Bronchial epithelial cell (primary cell): ENCODE measurements at regions not wholly inside any gene's neighbourhood (a gene's known extent, or its start where the extent isn't known, plus 50 kb on each side); places are given as distances from the start of the nearest gene placed in this dataset.
A peak's percentile ranks its signal among the peaks of the same experiment; 100 is the strongest.

Experiments
- DNase-seq: peaks from one replicate; pipeline ENCODE4 v3.0.0-alpha.2; 2010; ENCODE audit warnings: low read depth
- FAIRE-seq: peaks from 2 replicates; lab custom pipeline; 2011; peaks lifted over from hg19 to GRCh38; lab: Jason Lieb, UNC
- H3K27me3 ChIP-seq: 2 replicates; pipeline ENCODE4 v1.5.1; 2011; ENCODE audit warnings: low read length; ENCODE audit not compliant: control insufficient read depth, insufficient read depth
- H3K36me3 ChIP-seq: 2 replicates; pipeline ENCODE4 v1.5.1; 2011; ENCODE audit warnings: low read length; ENCODE audit not compliant: control insufficient read depth, insufficient read depth
- H3K4me3 ChIP-seq: 2 replicates; pipeline ENCODE4 v1.5.1; 2011; ENCODE audit warnings: mild to moderate bottlenecking, low read depth, low read length, control low read depth
- TF ChIP-seq, protein P1 (sequence below): IDR thresholded peaks from 2 replicates; pipeline ENCODE4 v1.5.1; 2011; ENCODE audit warnings: mild to moderate bottlenecking, moderate library complexity, low read length, control low read depth, inconsistent platforms; ENCODE audit not compliant: insufficient read depth, severe bottlenecking

DNA sequence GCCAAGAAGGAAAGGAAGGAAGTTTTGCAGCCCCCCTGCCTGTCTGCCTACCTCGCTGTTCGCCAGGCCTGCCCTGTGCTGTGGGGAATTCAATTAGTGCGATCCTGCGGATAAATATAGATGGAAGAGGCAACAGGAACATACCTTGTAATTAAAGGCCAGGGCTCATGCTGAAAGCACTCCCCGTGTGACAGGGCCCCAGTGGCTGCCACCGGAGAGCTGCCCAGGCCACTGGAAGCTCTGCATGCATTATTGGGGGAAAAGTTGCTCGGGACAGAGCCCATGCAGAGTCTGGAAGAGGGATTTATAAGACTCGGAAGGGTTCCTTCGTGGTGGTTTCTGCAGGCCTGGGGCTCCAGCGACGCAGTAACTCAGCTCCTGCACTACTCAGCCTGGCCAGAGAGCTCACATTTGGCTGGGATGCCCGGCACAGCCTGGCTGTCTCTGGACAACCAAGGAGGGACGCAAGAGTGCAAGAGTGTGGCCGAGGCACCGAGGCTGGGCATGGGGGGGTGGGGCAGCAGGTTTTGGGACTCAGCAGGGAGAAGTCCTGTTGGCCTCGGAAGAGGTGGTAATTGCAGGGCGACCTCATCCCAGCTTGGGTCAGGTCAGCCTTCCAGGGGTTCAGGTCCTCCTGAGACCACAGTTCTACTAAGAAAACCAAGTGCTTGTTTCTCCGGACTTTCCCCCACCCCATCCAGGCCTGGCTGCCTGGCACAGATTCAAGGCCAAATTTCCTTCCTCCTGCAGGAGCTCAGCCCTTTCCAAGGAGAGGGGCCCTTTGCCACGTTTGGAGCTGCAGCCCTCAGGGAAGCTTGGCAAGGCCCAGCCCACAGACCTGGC, 68.1 kb upstream of the GGTA1 start:
- Histone ChIP-seq H3K36me3 (no peaks in the 10 kb centered on the region), H3K27me3 (no peaks in the 10 kb centered on the region), H3K4me3 (no peak overlapping the region)
- FAIRE-seq (no peak), DNase-seq (no peak)
- TF ChIP-seq, protein P1, sequence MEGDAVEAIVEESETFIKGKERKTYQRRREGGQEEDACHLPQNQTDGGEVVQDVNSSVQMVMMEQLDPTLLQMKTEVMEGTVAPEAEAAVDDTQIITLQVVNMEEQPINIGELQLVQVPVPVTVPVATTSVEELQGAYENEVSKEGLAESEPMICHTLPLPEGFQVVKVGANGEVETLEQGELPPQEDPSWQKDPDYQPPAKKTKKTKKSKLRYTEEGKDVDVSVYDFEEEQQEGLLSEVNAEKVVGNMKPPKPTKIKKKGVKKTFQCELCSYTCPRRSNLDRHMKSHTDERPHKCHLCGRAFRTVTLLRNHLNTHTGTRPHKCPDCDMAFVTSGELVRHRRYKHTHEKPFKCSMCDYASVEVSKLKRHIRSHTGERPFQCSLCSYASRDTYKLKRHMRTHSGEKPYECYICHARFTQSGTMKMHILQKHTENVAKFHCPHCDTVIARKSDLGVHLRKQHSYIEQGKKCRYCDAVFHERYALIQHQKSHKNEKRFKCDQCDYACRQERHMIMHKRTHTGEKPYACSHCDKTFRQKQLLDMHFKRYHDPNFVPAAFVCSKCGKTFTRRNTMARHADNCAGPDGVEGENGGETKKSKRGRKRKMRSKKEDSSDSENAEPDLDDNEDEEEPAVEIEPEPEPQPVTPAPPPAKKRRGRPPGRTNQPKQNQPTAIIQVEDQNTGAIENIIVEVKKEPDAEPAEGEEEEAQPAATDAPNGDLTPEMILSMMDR, result no peak

DNA sequence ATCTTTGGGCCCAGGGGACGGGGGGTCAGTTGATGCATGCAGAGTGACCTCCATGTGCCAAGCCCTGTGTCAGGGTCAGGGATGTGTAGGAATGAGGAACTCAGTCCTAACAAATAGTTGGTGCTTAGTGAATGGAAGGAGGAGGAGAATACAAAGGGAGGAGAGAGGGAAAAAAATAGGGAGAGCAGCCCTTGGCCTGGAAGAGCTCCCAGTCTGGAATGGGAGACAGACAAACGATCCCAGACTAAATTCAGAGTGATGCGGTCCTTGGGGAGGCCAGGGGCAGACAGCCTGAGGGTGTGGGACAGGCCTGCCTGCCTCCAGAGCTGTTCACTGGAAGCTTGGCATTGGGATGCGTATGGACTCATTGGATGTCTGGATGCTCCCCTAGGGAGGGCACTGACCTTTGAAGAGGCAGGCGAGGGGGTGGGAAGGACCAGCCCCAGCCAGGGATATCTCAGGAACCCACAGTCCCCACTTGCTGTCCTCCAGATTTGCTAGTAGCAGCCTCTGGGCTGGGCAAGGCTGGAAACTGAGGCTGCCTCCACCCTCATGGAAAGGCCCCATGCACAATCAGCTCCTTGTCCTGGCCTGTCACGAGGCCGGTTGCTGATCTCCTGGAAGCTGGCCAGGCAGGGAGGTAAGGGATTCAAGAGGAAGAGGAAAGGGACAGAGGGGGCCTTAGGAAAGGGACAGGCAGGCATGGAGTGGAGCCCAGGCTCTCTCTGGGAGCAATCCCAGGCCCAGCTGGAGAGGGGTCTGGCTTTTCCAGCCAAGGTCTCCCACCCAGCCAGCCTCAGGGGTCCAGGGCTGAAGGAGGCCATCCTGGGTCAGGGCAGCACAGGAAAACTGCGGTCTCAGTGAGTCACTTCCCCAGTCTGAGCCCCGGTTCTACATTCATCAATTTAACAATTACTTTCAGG, 69.0 kb upstream of the GGTA1 start:
- TF ChIP-seq, protein P1, result no peak
- no peaks in the 10 kb centered on the region for H3K27me3 ChIP-seq
- FAIRE-seq (no peak), DNase-seq (no peak)
- H3K36me3 ChIP-seq, result no peaks in the 10 kb centered on the region
- H3K4me3 ChIP-seq, result no peak overlapping the region

DNA sequence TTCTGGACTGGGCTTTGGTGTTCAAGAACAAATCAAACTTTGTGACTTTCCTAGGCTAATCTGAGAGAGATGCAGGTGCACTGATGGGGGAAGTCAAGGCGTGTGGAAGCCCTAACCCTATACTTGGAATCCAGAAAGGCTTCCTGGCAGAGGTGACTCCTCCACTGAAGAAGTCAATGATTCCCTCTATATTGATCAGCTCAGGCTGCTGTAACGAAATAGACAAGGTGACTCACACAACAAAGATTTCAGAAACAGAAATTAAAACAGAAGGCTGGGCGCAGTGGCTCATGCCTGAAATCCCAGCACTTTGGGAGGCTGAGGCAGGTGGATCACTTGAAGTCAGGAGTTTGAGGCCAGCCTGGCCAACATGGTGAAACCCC, 69.6 kb upstream of the GGTA1 start:
- TF ChIP-seq, protein P1, result no peak
- Histone ChIP-seq H3K36me3 (no peaks in the 10 kb centered on the region), H3K27me3 (no peaks in the 10 kb centered on the region), H3K4me3 (no peak overlapping the region)
- FAIRE-seq (no peak), DNase-seq (no peak)

DNA sequence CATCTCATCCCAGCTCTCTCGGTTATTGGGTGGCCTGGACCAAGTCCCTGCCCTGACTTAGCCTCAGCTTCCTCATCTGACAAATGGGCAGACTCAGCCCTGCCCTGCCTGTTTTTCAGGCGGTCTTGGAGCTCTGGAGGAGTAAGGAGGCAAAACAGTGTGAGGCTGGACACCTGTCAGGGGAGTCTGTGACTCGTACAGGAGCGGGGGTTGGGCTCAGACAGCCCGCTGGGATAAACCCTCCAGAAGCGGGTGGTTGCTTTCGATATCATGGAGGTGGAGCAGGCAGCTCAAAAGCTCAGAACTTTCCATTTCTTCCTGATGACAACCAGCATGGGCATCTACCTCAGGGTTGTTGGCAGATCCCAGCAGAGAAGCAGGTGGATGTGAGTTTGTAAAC, 72.9 kb upstream of the GGTA1 start:
- Histone ChIP-seq H3K27me3 (no peaks in the 10 kb centered on the region), H3K4me3 (no peak overlapping the region), H3K36me3 (no peaks in the 10 kb centered on the region)
- no peak for DNase-seq
- TF ChIP-seq, protein P1, result no peak
- FAIRE-seq, result peak; percentile 70

DNA sequence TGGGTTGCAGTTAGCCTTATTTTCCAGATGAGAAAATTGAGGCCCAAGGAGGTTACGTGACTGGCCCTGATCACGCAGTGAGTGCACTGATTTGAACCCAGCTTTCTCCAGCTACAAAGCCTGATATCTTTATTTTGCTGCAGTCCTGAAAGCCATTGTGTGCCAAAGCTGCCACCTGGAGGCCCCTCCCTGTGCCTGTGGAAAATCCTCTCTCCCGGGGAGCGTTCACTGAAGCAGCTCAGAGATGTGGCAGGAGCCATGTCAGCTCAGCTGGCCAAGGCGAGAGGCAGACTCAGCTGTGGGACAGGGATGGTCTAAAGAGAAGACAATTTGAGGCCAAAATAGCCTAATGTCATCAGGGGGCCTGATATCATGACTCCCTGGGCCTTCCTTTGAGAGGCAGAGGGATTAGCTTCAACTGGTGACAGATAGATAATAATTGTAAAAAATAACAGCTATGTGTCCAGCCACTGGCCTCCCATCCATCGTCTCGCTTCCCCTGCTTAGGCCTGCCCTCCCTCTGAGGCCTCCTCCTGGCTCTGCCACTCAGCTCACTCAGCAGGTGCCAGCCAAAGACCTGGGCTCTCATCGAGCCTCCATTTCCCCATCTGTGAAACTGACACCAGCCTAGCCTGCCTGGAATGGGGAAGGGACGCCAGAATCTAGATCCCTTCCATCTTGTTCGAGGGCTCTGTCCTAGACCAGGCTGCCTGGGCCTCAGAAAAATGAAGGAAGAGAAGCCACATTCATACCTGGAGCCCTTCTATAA, 74.3 kb upstream of the GGTA1 start:
- H3K4me3 ChIP-seq, result no peak overlapping the region
- H3K36me3 ChIP-seq, result no peaks in the 10 kb centered on the region
- no peak for FAIRE-seq
- TF ChIP-seq, protein P1, result peak; percentile 66
- H3K27me3 ChIP-seq, result no peaks in the 10 kb centered on the region
- no peak for DNase-seq
